Renal cortical epithelial cell (primary cell): ENCODE measurements at regions not wholly inside any gene's neighbourhood (a gene's known extent, or its start where the extent isn't known, plus 50 kb on each side); places are given as distances from the start of the nearest gene placed in this dataset.
A peak's percentile ranks its signal among the peaks of the same experiment; 100 is the strongest.

Experiments
- DNase-seq: peaks from one replicate; pipeline ENCODE4 v3.0.0-alpha.2; 2011; ENCODE audit warnings: low read depth

GRCh38 chr10:120983721-120984120, 132.6 kb downstream of the WDR11 start:
- DNase-seq: no peak

- DNase-seq: no peak
These were observed 133.1 kb downstream of the WDR11 start for GRCh38 chr10:120984221-120984620.

GRCh38 chr10:120987359-120987758, 136.2 kb downstream of the WDR11 start:
- no peak for DNase-seq

GRCh38 chr10:120988751-120989150, 137.6 kb downstream of the WDR11 start:
- DNase-seq: no peak

- DNase-seq: no peak
These were observed 138.1 kb downstream of the WDR11 start for GRCh38 chr10:120989279-120989678.

GRCh38 chr10:120989996-120990598, 138.9 kb downstream of the WDR11 start:
- peak; percentile 40 for DNase-seq

GRCh38 chr10:120990831-120991230, 139.7 kb downstream of the WDR11 start:
- DNase-seq: no peak

GRCh38 chr10:120993089-120993488, 141.9 kb downstream of the WDR11 start:
- DNase-seq: no peak

- DNase-seq: no peak
These were observed 144.6 kb downstream of the WDR11 start for GRCh38 chr10:120995768-120996167.

GRCh38 chr10:120996456-120997034, 145.4 kb downstream of the WDR11 start:
- no peak for DNase-seq

GRCh38 chr10:120997313-120997712, 146.2 kb downstream of the WDR11 start:
- DNase-seq: no peak

GRCh38 chr10:120997756-120998155, 146.6 kb downstream of the WDR11 start:
- peak; percentile 55 for DNase-seq

GRCh38 chr10:120998251-120998650, 147.1 kb downstream of the WDR11 start:
- DNase-seq: no peak

GRCh38 chr10:120998782-120999285, 147.7 kb downstream of the WDR11 start:
- no peak for DNase-seq

- no peak for DNase-seq
These were observed 148.7 kb downstream of the WDR11 start for GRCh38 chr10:120999868-121000267.

GRCh38 chr10:121002586-121003205, 151.5 kb downstream of the WDR11 start:
- peak; percentile 49 for DNase-seq

GRCh38 chr10:121005948-121006587, 154.9 kb downstream of the WDR11 start:
- no peak for DNase-seq

GRCh38 chr10:121007264-121007663, 156.1 kb downstream of the WDR11 start:
- DNase-seq: no peak

GRCh38 chr10:121015916-121016315, 164.8 kb downstream of the WDR11 start:
- no peak for DNase-seq

- DNase-seq: no peak
These were observed 173.9 kb downstream of the WDR11 start for GRCh38 chr10:121024905-121025584.

- DNase-seq: no peak
These were observed 174.6 kb downstream of the WDR11 start for GRCh38 chr10:121025731-121026130.

GRCh38 chr10:121027371-121027770, 176.2 kb downstream of the WDR11 start:
- no peak for DNase-seq
